NCI-H187 (cell line): ENCODE measurements at regions not wholly inside any gene's neighbourhood (a gene's known extent, or its start where the extent isn't known, plus 50 kb on each side); places are given as distances from the start of the nearest gene placed in this dataset.
"Not testable (repeated sequence)": the region's sequence is repeated elsewhere in the genome, so short reads cannot be mapped to it uniquely, and the experiment has no call there.

Source experiments
- DNase-seq, 2 experiments: peaks; one replicate each; lab custom pipeline; 2025; lab: John Stamatoyannopoulos, UW

GRCh38 chr4:31016322-31017061 is 296.3 kb downstream of the PCDH7 start:
- DNase-seq = no peak

GRCh38 chr4:31020363-31020762 is 300.2 kb downstream of the PCDH7 start:
- no peak for DNase-seq

- no peak for DNase-seq
Measured at GRCh38 chr4:31021008-31021407, 300.8 kb downstream of the PCDH7 start.

- no peak for DNase-seq
Measured at GRCh38 chr4:31022702-31023101, 302.5 kb downstream of the PCDH7 start.

- DNase-seq = no peak
Measured at GRCh38 chr4:31023109-31023508, 302.9 kb downstream of the PCDH7 start.

- DNase-seq = no peak
Measured at GRCh38 chr4:31023742-31024141, 303.6 kb downstream of the PCDH7 start.

- not testable (repeated sequence) for DNase-seq
Measured at GRCh38 chr4:31024781-31025180, 304.6 kb downstream of the PCDH7 start.

- no peak for DNase-seq
Measured at GRCh38 chr4:31026256-31026655, 306.1 kb downstream of the PCDH7 start.

GRCh38 chr4:31034550-31034949 is 314.4 kb downstream of the PCDH7 start:
- no peak for DNase-seq

- DNase-seq = no peak
Measured at GRCh38 chr4:31035761-31036160, 315.6 kb downstream of the PCDH7 start.

GRCh38 chr4:31037703-31038102 is 317.5 kb downstream of the PCDH7 start:
- no peak for DNase-seq

- DNase-seq = no peak
Measured at GRCh38 chr4:31039382-31039781, 319.2 kb downstream of the PCDH7 start.

- DNase-seq = no peak
Measured at GRCh38 chr4:31040106-31040505, 319.9 kb downstream of the PCDH7 start.

GRCh38 chr4:31041385-31041784 is 321.2 kb downstream of the PCDH7 start:
- DNase-seq = no peak

GRCh38 chr4:31041853-31042252 is 321.7 kb downstream of the PCDH7 start:
- no peak for DNase-seq

- DNase-seq = no peak
Measured at GRCh38 chr4:31043382-31044062, 323.4 kb downstream of the PCDH7 start.

GRCh38 chr4:31045151-31045550 is 325.0 kb downstream of the PCDH7 start:
- no peak for DNase-seq

GRCh38 chr4:31045724-31046318 is 325.7 kb downstream of the PCDH7 start:
- no peak for DNase-seq

- no peak for DNase-seq
Measured at GRCh38 chr4:31051151-31051550, 331.0 kb downstream of the PCDH7 start.

GRCh38 chr4:31051565-31051964 is 331.4 kb downstream of the PCDH7 start:
- DNase-seq = no peak

- DNase-seq = no peak
Measured at GRCh38 chr4:31052519-31052918, 332.4 kb downstream of the PCDH7 start.

- DNase-seq = no peak
Measured at GRCh38 chr4:31053451-31053850, 333.3 kb downstream of the PCDH7 start.

GRCh38 chr4:31054295-31054694 is 334.1 kb downstream of the PCDH7 start:
- DNase-seq = no peak
